Naive B cell (primary cell): ENCODE measurements at regions not wholly inside any gene's neighbourhood (a gene's known extent, or its start where the extent isn't known, plus 50 kb on each side); places are given as distances from the start of the nearest gene placed in this dataset.
"Not testable (repeated sequence)": the region's sequence is repeated elsewhere in the genome, so short reads cannot be mapped to it uniquely, and the experiment has no call there.

ENCODE experiments used
- ATAC-seq, 2 donors: fragments of 150-1000 bp; cut with Tn5 transposase; 2 replicates each; pipeline ENCODE4 v1.10.0; 2021; ENCODE audit warnings: low read depth in 2 of 2, mild to moderate bottlenecking in 2 of 2, moderate library complexity in 2 of 2
- DNase-seq: peaks from one replicate; pipeline ENCODE4 v3.0.0; 2022
- H3K27ac Mint-ChIP-seq, 6 donors: one replicate each; pipeline ENCODE4 v1.8.0; 2020 to 2022; ENCODE audit warnings: mild to moderate bottlenecking in 6 of 6, mixed read lengths in 6 of 6, moderate library complexity in 5 of 6, inconsistent platforms in 2 of 6
- H3K27me3 Mint-ChIP-seq, 3 donors: one replicate each; pipeline ENCODE4 v1.8.0; 2021 to 2022; ENCODE audit warnings: mixed read lengths in 3 of 3, mild to moderate bottlenecking in 1 of 3
- H3K36me3 Mint-ChIP-seq, 2 donors: one replicate each; pipeline ENCODE4 v1.8.0; 2020 to 2022; ENCODE audit warnings: mixed read lengths in 2 of 2, inconsistent platforms in 1 of 2, mild to moderate bottlenecking in 1 of 2
- H3K4me1 Mint-ChIP-seq, 3 donors: one replicate each; pipeline ENCODE4 v1.8.0; 2020 to 2022; ENCODE audit warnings: mixed read lengths in 3 of 3, inconsistent platforms in 1 of 3, mild to moderate bottlenecking in 1 of 3, moderate library complexity in 1 of 3
- H3K4me3 Mint-ChIP-seq, 8 donors: one replicate each; pipeline ENCODE4 v1.8.0; 2020 to 2022; ENCODE audit warnings: mild to moderate bottlenecking in 8 of 8, mixed read lengths in 8 of 8, moderate library complexity in 8 of 8, inconsistent platforms in 2 of 8
- H3K9me3 Mint-ChIP-seq, 7 donors: one replicate each; pipeline ENCODE4 v1.8.0; 2020 to 2022; ENCODE audit warnings: mixed read lengths in 7 of 7, mild to moderate bottlenecking in 5 of 7, inconsistent platforms in 2 of 7, moderate library complexity in 1 of 7

DNA sequence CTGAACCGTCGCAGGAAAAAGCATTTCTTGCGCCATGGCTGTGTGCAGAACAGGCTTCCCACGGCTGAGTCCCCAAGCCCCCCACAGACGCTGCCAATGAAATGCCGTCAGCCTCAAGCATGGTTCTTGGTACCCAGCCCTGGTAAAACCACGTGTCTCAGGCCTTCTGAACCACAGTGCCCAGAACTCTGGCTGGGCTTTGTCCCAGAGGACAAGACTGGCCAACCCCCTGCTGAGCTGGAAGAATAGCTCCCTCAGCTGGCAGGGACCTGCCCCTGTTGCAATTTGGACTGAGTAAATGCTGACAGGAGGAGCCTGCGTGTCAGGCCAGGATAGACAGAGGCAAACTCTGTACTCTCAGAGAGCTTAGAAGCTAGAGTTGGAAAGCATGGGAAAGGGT is 106.2 kb downstream of the TNFRSF13B start:
- H3K4me3 Mint-ChIP-seq, ATAC-seq, H3K9me3 Mint-ChIP-seq, DNase-seq, H3K27me3 Mint-ChIP-seq, H3K4me1 Mint-ChIP-seq, H3K27ac Mint-ChIP-seq, H3K36me3 Mint-ChIP-seq: not testable (repeated sequence)

DNA sequence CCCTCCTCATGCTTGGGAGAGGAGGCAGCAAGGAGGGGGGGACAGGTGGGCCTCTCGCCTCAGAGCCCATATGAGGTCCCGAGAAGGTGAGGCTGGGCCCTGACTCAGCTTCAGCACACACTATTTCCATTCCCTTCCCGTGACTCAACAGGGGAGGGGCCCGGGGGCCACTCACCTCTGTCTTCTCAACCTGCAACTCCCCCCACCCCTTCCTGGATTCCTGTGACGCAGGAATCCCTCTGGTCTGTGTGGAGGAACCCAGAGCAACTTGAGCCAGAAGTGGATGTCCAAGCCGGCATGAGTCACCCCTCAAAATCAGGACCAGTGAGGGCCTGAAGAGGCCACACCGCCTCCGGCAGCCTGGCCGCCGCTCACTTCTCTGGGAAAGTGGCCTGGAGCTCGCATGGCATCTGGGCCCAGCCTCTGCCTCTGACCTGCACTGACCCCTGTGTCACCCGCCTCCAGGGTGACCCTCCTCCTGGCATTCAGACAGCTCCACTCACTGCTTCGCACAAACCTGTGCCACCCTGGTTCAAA is 106.8 kb downstream of the TNFRSF13B start:
- H3K27ac Mint-ChIP-seq, H3K27me3 Mint-ChIP-seq, H3K9me3 Mint-ChIP-seq, H3K4me3 Mint-ChIP-seq, H3K36me3 Mint-ChIP-seq, ATAC-seq, DNase-seq, H3K4me1 Mint-ChIP-seq: not testable (repeated sequence)

DNA sequence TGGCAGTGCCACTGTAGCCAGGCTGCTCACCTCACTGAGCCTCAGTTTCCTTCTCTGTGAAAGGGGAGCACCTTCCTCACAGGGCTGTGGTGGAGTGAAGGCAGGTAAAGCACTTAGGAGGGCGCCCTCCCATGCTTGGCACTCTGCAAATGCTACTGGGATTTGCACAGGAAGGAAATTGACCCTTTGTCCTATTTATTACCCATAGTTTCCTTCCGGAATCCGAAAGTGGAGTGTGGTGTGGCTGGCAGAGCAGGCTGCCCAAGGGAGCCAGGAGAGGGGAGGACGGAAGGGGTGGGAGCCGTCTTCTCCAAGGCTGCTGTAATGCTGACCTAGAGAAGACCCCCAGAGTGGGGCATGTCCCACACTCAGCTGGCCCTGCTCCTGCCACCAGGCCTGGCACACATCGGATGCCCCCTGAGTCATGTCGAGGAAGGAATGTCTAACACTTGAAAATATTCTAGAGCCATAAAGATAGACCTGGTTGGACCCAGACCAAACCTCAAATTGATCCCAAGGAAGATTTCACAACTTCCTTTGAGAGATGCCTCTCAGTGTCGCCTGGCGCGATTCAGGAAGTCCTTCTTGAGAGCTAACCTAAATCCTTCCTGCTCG is 107.3 kb downstream of the TNFRSF13B start:
- ATAC-seq, H3K36me3 Mint-ChIP-seq, H3K4me1 Mint-ChIP-seq, H3K27ac Mint-ChIP-seq, H3K27me3 Mint-ChIP-seq, H3K9me3 Mint-ChIP-seq, DNase-seq, H3K4me3 Mint-ChIP-seq: not testable (repeated sequence)

GRCh38 chr17:16861152-16861551 is 110.8 kb downstream of the TNFRSF13B start:
- H3K4me1 Mint-ChIP-seq, H3K4me3 Mint-ChIP-seq, ATAC-seq, H3K9me3 Mint-ChIP-seq, H3K36me3 Mint-ChIP-seq, H3K27me3 Mint-ChIP-seq, DNase-seq: not testable (repeated sequence)
- peak overlapping the region in 1 of 6 donors; percentile 70 for H3K27ac Mint-ChIP-seq

- ATAC-seq, H3K4me3 Mint-ChIP-seq, DNase-seq, H3K9me3 Mint-ChIP-seq, H3K36me3 Mint-ChIP-seq, H3K4me1 Mint-ChIP-seq, H3K27ac Mint-ChIP-seq, H3K27me3 Mint-ChIP-seq: not testable (repeated sequence)
Observed at GRCh38 chr17:16860467-16860866, 111.5 kb downstream of the TNFRSF13B start.

DNA sequence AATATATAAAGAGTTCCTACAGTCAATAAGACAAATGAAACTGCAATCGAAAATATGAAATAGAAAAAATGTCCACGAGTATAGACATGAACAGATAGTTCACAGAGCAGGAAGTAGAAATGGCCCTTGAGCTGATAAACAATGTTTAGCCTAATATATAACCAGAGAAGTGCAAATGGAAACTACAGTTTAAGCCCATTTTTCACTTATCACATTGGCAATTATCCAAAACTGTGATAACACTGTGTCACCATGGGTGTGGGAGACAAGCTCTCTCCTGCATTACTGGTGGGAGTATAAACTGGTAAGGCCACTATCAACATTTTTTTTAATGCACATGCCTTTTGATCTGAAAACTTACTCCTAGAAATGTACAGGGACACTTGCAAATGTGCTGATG is 112.4 kb downstream of the TNFRSF13B start:
- not testable (repeated sequence) for H3K4me3 Mint-ChIP-seq, H3K9me3 Mint-ChIP-seq, H3K27ac Mint-ChIP-seq, H3K36me3 Mint-ChIP-seq, DNase-seq, H3K4me1 Mint-ChIP-seq, ATAC-seq
- peaks cover 0 to 11% (median 0%) of the 10 kb centered on the region in 3 donors for H3K27me3 Mint-ChIP-seq

- not testable (repeated sequence) for DNase-seq, H3K36me3 Mint-ChIP-seq, H3K27ac Mint-ChIP-seq, ATAC-seq, H3K4me3 Mint-ChIP-seq, H3K9me3 Mint-ChIP-seq, H3K4me1 Mint-ChIP-seq
- peaks cover 0 to 19% (median 0%) of the 10 kb centered on the region in 3 donors for H3K27me3 Mint-ChIP-seq
Observed at GRCh38 chr17:16857746-16858145, 114.2 kb downstream of the TNFRSF13B start.

DNA sequence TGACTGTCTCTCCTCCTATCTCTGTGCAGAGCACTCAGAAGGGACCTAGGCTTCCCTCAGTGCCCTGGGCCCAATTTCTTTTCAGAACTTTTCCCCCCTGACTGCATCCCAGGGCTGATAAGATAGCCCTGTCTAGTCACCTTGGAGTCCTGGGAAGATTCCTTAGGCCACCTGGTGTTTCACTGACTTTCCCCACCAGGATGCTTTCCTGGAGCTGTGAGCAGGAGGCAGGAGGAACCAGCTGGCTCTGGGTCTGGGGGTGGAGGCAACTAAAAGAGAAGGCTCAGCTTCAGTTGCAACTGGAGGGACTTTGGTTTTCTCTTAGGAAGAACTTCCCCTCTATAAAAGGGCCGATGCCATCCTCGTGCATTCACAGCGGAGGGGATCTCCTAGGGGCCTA is 115.1 kb downstream of the TNFRSF13B start:
- not testable (repeated sequence) for H3K4me3 Mint-ChIP-seq, H3K4me1 Mint-ChIP-seq, H3K36me3 Mint-ChIP-seq, H3K9me3 Mint-ChIP-seq, H3K27ac Mint-ChIP-seq, DNase-seq, ATAC-seq
- peaks cover 0 to 19% (median 0%) of the 10 kb centered on the region in 3 donors for H3K27me3 Mint-ChIP-seq

DNA sequence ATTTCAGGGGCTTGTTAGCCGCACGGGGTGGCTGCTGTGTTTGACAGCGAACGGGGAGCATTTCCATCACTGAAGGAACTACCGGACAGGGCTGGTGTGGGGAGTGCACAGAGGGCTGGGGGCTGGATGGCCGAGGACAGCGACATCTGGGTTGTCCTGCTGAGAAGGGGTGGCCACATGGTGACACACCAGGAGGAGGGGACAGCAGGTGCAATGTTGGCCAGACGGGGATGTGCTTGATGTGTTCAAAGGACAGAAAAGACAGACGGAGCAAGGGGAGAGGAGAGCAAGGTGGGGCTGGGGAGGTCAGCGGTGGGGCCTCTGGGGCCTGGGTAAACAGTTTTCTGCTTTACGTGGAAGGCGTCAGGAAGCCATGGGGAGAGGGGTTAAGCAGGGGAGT is 115.7 kb downstream of the TNFRSF13B start:
- not testable (repeated sequence) for ATAC-seq, H3K4me3 Mint-ChIP-seq, H3K4me1 Mint-ChIP-seq, H3K36me3 Mint-ChIP-seq, H3K27ac Mint-ChIP-seq, DNase-seq, H3K9me3 Mint-ChIP-seq
- H3K27me3 Mint-ChIP-seq: peaks cover 0 to 19% (median 0%) of the 10 kb centered on the region in 3 donors

- ATAC-seq, H3K4me1 Mint-ChIP-seq, DNase-seq, H3K9me3 Mint-ChIP-seq, H3K4me3 Mint-ChIP-seq, H3K36me3 Mint-ChIP-seq, H3K27ac Mint-ChIP-seq: not testable (repeated sequence)
- H3K27me3 Mint-ChIP-seq: peaks cover 0 to 19% (median 0%) of the 10 kb centered on the region in 3 donors
Observed at GRCh38 chr17:16854636-16855035, 117.3 kb downstream of the TNFRSF13B start.

DNA sequence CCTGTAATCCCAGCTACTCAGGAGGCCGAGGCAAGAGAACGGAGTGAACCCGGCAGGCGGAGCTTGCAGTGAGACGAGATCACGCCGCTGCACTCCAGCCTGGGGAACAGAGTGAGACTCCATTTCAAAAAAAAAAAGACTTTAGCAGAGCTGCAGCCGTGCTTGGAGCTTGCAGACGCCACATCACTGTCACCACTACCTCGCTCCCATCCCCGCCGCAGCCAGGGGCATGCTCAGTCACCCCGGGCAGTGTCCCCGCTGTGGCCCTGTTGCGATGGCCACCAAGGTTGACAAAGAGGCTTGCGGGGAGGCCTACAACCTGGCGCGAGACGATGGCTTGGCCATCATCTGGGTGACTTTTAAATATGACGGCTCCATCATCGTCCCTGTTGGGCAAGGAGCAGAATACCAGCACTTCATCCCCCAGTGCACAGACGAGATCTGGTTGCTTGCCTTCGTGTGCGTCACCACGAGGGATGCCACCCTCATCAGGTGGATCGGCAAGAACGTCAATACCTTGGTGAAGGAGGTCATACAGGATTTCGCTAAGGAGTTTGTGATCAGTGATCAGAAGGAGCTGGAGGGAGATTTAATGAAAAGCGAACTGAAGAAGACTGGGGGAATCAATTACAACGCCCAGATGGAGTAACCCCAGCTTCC is 118.1 kb downstream of the TNFRSF13B start:
- no peak overlapping the region for H3K27ac Mint-ChIP-seq
- peaks cover 0 to 2% (median 0%) of the 10 kb centered on the region in 7 donors for H3K9me3 Mint-ChIP-seq

GRCh38 chr17:16849861-16850260 is 122.1 kb downstream of the TNFRSF13B start:
- peaks cover 0 to 16% (median 8%) of the 10 kb centered on the region in 3 donors for H3K27me3 Mint-ChIP-seq
- not testable (repeated sequence) for H3K36me3 Mint-ChIP-seq, H3K9me3 Mint-ChIP-seq, H3K4me1 Mint-ChIP-seq, ATAC-seq, H3K4me3 Mint-ChIP-seq, H3K27ac Mint-ChIP-seq, DNase-seq

More for the DNA sequence above, 118.1 kb downstream of the TNFRSF13B start:
- Mint-ChIP-seq H3K4me3 (no peak overlapping the region), H3K36me3 (peaks cover 0 to 5% of the 10 kb centered on the region in 2 donors), H3K4me1 (no peaks in the 10 kb centered on the region), H3K27me3 (peaks cover 0 to 17% (median 0%) of the 10 kb centered on the region in 3 donors)
- no peak for ATAC-seq
- no peak for DNase-seq

DNA sequence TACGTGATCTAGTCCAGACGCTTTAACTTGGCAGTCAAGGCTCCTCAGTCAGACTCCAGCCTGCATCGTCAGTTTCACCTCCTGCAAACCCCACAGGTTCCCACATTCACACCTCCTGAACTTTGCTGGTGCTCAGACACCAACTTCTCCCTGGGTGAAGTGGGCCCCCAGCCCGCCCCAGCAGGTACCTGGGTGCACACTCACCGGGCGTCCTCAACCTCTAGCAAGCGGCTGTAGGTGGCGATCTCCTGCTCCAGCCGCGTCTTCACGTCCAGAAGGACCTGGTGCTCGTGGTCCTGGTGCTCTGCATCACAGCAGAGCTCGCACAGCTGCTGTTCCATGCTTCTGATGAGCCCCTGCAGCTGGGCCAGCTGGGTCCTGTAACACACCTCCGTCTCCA is 122.9 kb downstream of the TNFRSF13B start:
- H3K4me3 Mint-ChIP-seq, ATAC-seq, H3K36me3 Mint-ChIP-seq, H3K9me3 Mint-ChIP-seq, H3K4me1 Mint-ChIP-seq, H3K27me3 Mint-ChIP-seq, H3K27ac Mint-ChIP-seq, DNase-seq: not testable (repeated sequence)

DNA sequence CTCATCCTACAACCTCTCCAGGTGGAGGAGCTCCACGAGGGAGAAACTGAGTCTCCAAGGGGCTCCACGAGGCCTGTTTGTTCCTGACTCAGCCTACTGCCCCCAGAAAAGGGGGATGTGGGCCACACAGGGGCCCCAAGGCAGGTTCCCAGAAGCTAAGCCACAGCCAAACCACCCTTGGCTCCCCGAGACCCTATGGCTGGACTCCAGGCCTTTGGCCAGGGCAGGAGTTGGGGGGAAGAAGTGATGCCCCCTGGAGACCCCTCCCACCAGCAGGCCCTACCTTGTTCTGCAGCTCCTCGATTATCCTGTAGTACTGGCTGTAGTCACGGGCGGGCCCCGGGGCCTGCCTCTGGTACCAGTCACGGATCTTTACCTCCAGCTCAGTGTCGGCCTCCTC is 126.8 kb downstream of the TNFRSF13B start:
- H3K36me3 Mint-ChIP-seq, H3K9me3 Mint-ChIP-seq, H3K4me1 Mint-ChIP-seq, DNase-seq, H3K27me3 Mint-ChIP-seq, H3K4me3 Mint-ChIP-seq, H3K27ac Mint-ChIP-seq, ATAC-seq: not testable (repeated sequence)
